Mesenchymal stem cell (in vitro differentiated cells and primary cell): ENCODE measurements at regions not wholly inside any gene's neighbourhood (a gene's known extent, or its start where the extent isn't known, plus 50 kb on each side); places are given as distances from the start of the nearest gene placed in this dataset.

Experiments used
- DNase-seq: peaks from one replicate; pipeline ENCODE4 v3.0.0-alpha.2; 2013
- H2AFZ ChIP-seq: one replicate; pipeline ENCODE4 v1.6.1; 2013; ENCODE audit warnings: low read depth, mild to moderate bottlenecking, control low read depth, inconsistent platforms, low read length, moderate library complexity
- H2AK5ac ChIP-seq: 2 replicates; pipeline ENCODE4 v1.6.1; 2013; ENCODE audit warnings: low read length, moderate library complexity, mild to moderate bottlenecking, inconsistent platforms; ENCODE audit not compliant: severe bottlenecking
- H2BK120ac ChIP-seq: one replicate; pipeline ENCODE4 v1.6.1; 2013; ENCODE audit warnings: low read depth, mild to moderate bottlenecking, inconsistent platforms, low read length, moderate library complexity
- H2BK12ac ChIP-seq, 2 experiments: one replicate each; pipeline ENCODE4 v1.6.1; 2013; ENCODE audit warnings: inconsistent platforms in 2 of 2, low read length in 2 of 2, mild to moderate bottlenecking in 2 of 2, moderate library complexity in 2 of 2, control low read depth in 1 of 2
- H2BK15ac ChIP-seq: one replicate; pipeline ENCODE4 v1.6.1; 2013; ENCODE audit warnings: mild to moderate bottlenecking, low read depth, inconsistent platforms; ENCODE audit not compliant: poor library complexity, severe bottlenecking
- H2BK5ac ChIP-seq: 2 replicates; pipeline ENCODE4 v1.6.1; 2013; ENCODE audit warnings: low read depth, mild to moderate bottlenecking, low read length, control low read depth, inconsistent platforms; ENCODE audit not compliant: poor library complexity, severe bottlenecking
- H3K14ac ChIP-seq, 2 experiments: one replicate each; pipeline ENCODE4 v1.6.1; 2013; ENCODE audit warnings: inconsistent platforms in 2 of 2, low read length in 2 of 2, control low read depth in 1 of 2, mild to moderate bottlenecking in 1 of 2, moderate library complexity in 1 of 2
- H3K18ac ChIP-seq, 2 experiments: one replicate each; pipeline ENCODE4 v1.6.1; 2013; ENCODE audit warnings: inconsistent platforms in 2 of 2, low read length in 2 of 2, control low read depth in 1 of 2, low read depth in 1 of 2, mild to moderate bottlenecking in 1 of 2
- H3K23ac ChIP-seq, 2 experiments: one replicate each; pipeline ENCODE4 v1.6.1; 2013; ENCODE audit warnings: inconsistent platforms in 2 of 2, low read length in 2 of 2, mild to moderate bottlenecking in 2 of 2, moderate library complexity in 2 of 2, control low read depth in 1 of 2
- H3K27ac ChIP-seq: 2 replicates; pipeline ENCODE4 v1.5.1; 2013; ENCODE audit warnings: mild to moderate bottlenecking, moderate library complexity, low read length, control low read depth, inconsistent platforms; ENCODE audit not compliant: poor library complexity, severe bottlenecking
- H3K27me3 ChIP-seq, 2 experiments: 2 replicates each; pipeline versions ENCODE4 v1.6.1 to v1.7.0; 2013; ENCODE audit warnings: low read length in 2 of 2, mild to moderate bottlenecking in 2 of 2, moderate library complexity in 2 of 2, control low read depth in 1 of 2, inconsistent platforms in 1 of 2; ENCODE audit not compliant: control insufficient read depth in 1 of 2, insufficient read depth in 1 of 2
- H3K36me3 ChIP-seq, 2 experiments: 2 replicates each; pipeline versions ENCODE4 v1.6.1 to v1.7.0; 2013; ENCODE audit warnings: low read length in 2 of 2, control low read depth in 1 of 2, inconsistent platforms in 1 of 2, low read depth in 1 of 2, mild to moderate bottlenecking in 1 of 2; ENCODE audit not compliant: insufficient read depth in 2 of 2, control insufficient read depth in 1 of 2
- H3K4ac ChIP-seq, 2 experiments: one replicate each; pipeline ENCODE4 v1.6.1; 2013; ENCODE audit warnings: inconsistent platforms in 2 of 2, low read length in 2 of 2, mild to moderate bottlenecking in 2 of 2, moderate library complexity in 2 of 2, control low read depth in 1 of 2, low read depth in 1 of 2
- H3K4me1 ChIP-seq: 2 replicates; pipeline ENCODE4 v1.6.1; 2013; ENCODE audit warnings: low read depth, low read length, control low read depth; ENCODE audit not compliant: control insufficient read depth, insufficient read depth
- H3K4me2 ChIP-seq: 2 replicates; pipeline ENCODE4 v1.6.1; 2013; ENCODE audit warnings: low read length, mild to moderate bottlenecking, inconsistent platforms; ENCODE audit not compliant: poor library complexity, severe bottlenecking
- H3K4me3 ChIP-seq, 2 experiments: 2 replicates each; pipeline versions ENCODE4 v1.5.1 to v1.7.0; 2013; ENCODE audit warnings: low read length in 2 of 2, mild to moderate bottlenecking in 2 of 2, control low read depth in 1 of 2, low read depth in 1 of 2; ENCODE audit not compliant: insufficient read depth in 1 of 2
- H3K79me1 ChIP-seq: replicated peaks from 2 replicates; pipeline ENCODE4 v1.6.1; 2013; ENCODE audit warnings: mild to moderate bottlenecking, control low read depth, low read length, inconsistent platforms; ENCODE audit not compliant: poor library complexity, severe bottlenecking
- H3K9ac ChIP-seq: 2 replicates; pipeline ENCODE4 v1.7.0; 2013; ENCODE audit warnings: mild to moderate bottlenecking, low read length, moderate library complexity
- H3K9me3 ChIP-seq: 2 replicates; pipeline ENCODE4 v1.7.0; 2013; ENCODE audit warnings: mild to moderate bottlenecking, low read length; ENCODE audit not compliant: control insufficient read depth
- H4K8ac ChIP-seq: one replicate; pipeline ENCODE4 v1.6.1; 2013; ENCODE audit warnings: inconsistent platforms, mild to moderate bottlenecking, low read length, moderate library complexity
- H4K91ac ChIP-seq: one replicate; pipeline ENCODE4 v1.6.1; 2013; ENCODE audit warnings: mild to moderate bottlenecking, low read length, inconsistent platforms
- WGBS: methylation state at CpG from one replicate; pipeline ENCODE4 v1.1.7; 2013; ENCODE audit warnings: mixed read lengths; 5-methylcytosine and 5-hydroxymethylcytosine counted together

DNA sequence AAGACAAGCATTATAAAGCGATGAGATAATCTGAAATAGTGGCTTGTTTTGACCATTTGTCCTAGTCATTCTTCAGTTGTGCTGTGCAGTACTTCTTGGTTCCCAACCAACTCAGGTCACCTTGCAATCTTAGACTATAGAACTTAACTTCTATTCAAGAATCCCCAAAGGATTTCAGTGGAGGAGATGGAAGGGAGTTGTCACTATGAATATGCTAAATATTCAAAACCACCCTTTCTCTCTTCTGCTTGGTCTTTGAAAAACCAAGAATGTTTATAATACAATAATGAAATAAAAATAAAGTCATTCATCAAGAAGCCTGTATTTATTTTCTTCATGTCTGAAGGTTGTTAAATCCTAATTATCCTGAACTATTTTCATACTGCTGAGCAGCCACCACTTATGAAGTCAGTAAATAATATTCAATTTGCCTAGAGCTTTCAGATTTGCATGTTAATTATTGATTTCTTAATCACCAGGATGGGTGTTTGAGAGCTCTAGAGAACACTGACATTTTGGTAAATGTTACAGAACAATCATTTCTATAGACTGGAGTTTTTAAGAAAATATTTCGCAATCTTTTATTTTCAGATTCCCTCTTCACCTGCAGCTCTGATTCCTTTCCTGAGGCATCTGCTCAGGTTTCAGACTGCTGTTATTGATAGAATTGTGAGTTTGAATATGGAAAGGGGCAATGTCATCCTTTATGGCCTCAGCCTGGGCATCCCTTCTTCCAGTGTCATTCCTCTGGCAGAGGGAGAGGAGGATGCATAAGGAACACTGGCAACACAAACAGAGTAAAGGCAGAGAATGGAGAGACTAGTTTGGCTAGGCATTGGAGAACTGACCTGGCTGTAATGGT, 91.5 kb upstream of the USP47 start:
- H4K8ac ChIP-seq, result no peak overlapping the region

GRCh38 chr11:11748706-11749365, 92.9 kb upstream of the USP47 start:
- Histone ChIP-seq H4K8ac (no peak overlapping the region), H3K4ac (no peak overlapping the region), H3K14ac (no peak overlapping the region), H2BK12ac (no peak overlapping the region), H3K4me3 (no peak overlapping the region), H3K79me1 (no peaks in the 10 kb centered on the region), H3K4me2 (no peak overlapping the region), H2AK5ac (no peak overlapping the region), H3K9me3 (peaks cover 2% of the 10 kb centered on the region), H2BK120ac (no peak overlapping the region), H3K36me3 (no peaks in the 10 kb centered on the region), H3K27ac (no peak overlapping the region), H2BK5ac (no peak overlapping the region), H3K23ac (no peak overlapping the region), H3K9ac (peak overlapping the region; percentile 21), H2AFZ (no peak overlapping the region), H2BK15ac (no peak overlapping the region), H3K27me3 (peaks cover 14 to 22% of the 10 kb centered on the region in 2 experiments), H4K91ac (no peak overlapping the region), H3K4me1 (no peaks in the 10 kb centered on the region), H3K18ac (no peak overlapping the region)
- DNase-seq, result no peak
- WGBS, result 70% methylated on average over 2 of the region's 4 CpGs

More for the DNA sequence above, 91.5 kb upstream of the USP47 start:
- Histone ChIP-seq H3K4me2 (no peak overlapping the region), H2BK5ac (no peak overlapping the region), H3K27ac (no peak overlapping the region), H2AK5ac (no peak overlapping the region), H3K14ac (peak overlapping the region in 1 of 2 experiments; percentile 41), H3K9me3 (peaks cover 2% of the 10 kb centered on the region), H3K36me3 (no peaks in the 10 kb centered on the region), H3K23ac (no peak overlapping the region), H3K4ac (no peak overlapping the region), H3K4me1 (no peaks in the 10 kb centered on the region), H3K4me3 (no peak overlapping the region), H4K91ac (no peak overlapping the region), H2AFZ (no peak overlapping the region), H3K9ac (no peak overlapping the region), H3K79me1 (no peaks in the 10 kb centered on the region), H3K27me3 (peaks cover 25 to 26% of the 10 kb centered on the region in 2 experiments), H3K18ac (no peak overlapping the region), H2BK120ac (no peak overlapping the region), H2BK15ac (no peak overlapping the region), H2BK12ac (no peak overlapping the region)
- WGBS, result 100% methylated on average over 1 of the region's 2 CpGs
- no peak for DNase-seq

DNA sequence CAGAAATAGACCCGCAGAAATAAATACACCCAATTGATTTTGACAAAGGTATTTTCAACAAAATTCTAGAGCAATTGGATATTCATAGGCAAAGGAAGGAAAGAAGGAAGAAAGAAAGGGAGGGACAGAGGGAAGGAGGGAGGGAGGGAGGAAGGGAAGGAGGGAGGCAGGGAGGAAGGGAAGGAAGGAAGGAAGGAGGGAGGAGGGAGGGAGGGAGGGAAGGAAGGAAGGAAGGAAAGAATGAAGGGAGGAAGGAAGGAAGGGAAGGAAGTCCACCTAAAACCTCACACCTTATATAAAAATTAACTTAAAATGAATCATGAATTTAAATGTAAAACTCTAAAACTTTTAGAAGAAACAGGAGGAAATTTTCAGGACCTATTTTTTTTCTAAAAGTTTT, 94.2 kb upstream of the USP47 start:
- Histone ChIP-seq H3K14ac (no peak overlapping the region), H4K91ac (no peak overlapping the region), H3K79me1 (no peaks in the 10 kb centered on the region), H3K4ac (no peak overlapping the region), H2BK15ac (no peak overlapping the region), H2BK12ac (no peak overlapping the region), H4K8ac (no peak overlapping the region), H3K27me3 (peaks cover 2 to 14% of the 10 kb centered on the region in 2 experiments), H3K9ac (no peak overlapping the region), H3K4me2 (no peak overlapping the region), H3K27ac (no peak overlapping the region), H3K4me3 (no peak overlapping the region), H2AFZ (no peak overlapping the region), H3K4me1 (no peaks in the 10 kb centered on the region), H2BK120ac (no peak overlapping the region), H3K36me3 (no peaks in the 10 kb centered on the region), H3K23ac (no peak overlapping the region), H3K9me3 (no peaks in the 10 kb centered on the region), H2AK5ac (no peak overlapping the region), H3K18ac (no peak overlapping the region), H2BK5ac (no peak overlapping the region)
- DNase-seq, result no peak
- no CpG with 5 or more reads among the region's 1 CpG for WGBS

DNA sequence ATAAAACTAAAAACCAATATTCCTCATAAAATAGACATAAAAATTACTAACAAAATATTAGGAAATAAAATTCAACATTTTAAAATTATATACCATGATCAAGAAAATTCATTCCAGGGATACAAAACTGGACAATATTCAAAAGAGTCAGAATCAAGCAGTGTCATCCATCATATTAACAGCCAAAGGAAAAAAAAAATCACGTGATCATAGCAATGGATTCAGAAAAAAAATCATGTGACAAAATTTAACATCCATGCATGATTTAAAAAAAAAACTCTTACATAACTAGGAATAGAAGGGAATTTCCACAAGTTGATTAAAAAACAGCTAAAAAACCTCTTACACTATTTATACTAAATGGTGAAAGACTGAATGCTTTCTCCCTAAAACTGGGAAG, 95.3 kb upstream of the USP47 start:
- Histone ChIP-seq H2BK120ac (no peak overlapping the region), H3K36me3 (no peaks in the 10 kb centered on the region), H2BK12ac (no peak overlapping the region), H4K91ac (no peak overlapping the region), H3K9me3 (no peaks in the 10 kb centered on the region), H3K79me1 (no peaks in the 10 kb centered on the region), H3K4me1 (no peaks in the 10 kb centered on the region), H3K18ac (no peak overlapping the region), H3K4me3 (no peak overlapping the region), H3K27me3 (peaks cover 3 to 10% of the 10 kb centered on the region in 2 experiments), H3K23ac (no peak overlapping the region), H2AK5ac (no peak overlapping the region), H3K14ac (no peak overlapping the region), H3K27ac (no peak overlapping the region), H3K4ac (no peak overlapping the region), H3K9ac (no peak overlapping the region), H4K8ac (no peak overlapping the region), H2BK5ac (no peak overlapping the region), H3K4me2 (no peak overlapping the region), H2BK15ac (no peak overlapping the region), H2AFZ (no peak overlapping the region)
- DNase-seq, result no peak
- WGBS, result no CpG with 5 or more reads among the region's 1 CpG
